ENCODE measurements at regions not wholly inside any gene's neighbourhood (a gene's known extent, or its start where the extent isn't known, plus 50 kb on each side); places are given as distances from the start of the nearest gene placed in this dataset.

GRCh38 chr3:22245811-22246583 is 495.0 kb upstream of the ZNF385D start:
- TF ChIP-seq, protein P1, sequence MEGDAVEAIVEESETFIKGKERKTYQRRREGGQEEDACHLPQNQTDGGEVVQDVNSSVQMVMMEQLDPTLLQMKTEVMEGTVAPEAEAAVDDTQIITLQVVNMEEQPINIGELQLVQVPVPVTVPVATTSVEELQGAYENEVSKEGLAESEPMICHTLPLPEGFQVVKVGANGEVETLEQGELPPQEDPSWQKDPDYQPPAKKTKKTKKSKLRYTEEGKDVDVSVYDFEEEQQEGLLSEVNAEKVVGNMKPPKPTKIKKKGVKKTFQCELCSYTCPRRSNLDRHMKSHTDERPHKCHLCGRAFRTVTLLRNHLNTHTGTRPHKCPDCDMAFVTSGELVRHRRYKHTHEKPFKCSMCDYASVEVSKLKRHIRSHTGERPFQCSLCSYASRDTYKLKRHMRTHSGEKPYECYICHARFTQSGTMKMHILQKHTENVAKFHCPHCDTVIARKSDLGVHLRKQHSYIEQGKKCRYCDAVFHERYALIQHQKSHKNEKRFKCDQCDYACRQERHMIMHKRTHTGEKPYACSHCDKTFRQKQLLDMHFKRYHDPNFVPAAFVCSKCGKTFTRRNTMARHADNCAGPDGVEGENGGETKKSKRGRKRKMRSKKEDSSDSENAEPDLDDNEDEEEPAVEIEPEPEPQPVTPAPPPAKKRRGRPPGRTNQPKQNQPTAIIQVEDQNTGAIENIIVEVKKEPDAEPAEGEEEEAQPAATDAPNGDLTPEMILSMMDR (IDR thresholded peaks at IDR 0.05; ENCODE audit: insufficient read depth, low read length, poor library complexity, severe bottlenecking), result no peak
- no peak overlapping the region for H3K4me3 ChIP-seq (replicated peaks; ENCODE audit: low read depth, low read length)
- no peak for DNase-seq (ENCODE audit: extremely low read depth, insufficient read length)
- H3K27me3 ChIP-seq (replicated peaks; ENCODE audit: control insufficient read depth, insufficient read depth, low read length), result no peaks in the 10 kb centered on the region
- no peaks in the 10 kb centered on the region for H3K36me3 ChIP-seq (ENCODE audit: control insufficient read depth, insufficient read depth, low read length)

DNA sequence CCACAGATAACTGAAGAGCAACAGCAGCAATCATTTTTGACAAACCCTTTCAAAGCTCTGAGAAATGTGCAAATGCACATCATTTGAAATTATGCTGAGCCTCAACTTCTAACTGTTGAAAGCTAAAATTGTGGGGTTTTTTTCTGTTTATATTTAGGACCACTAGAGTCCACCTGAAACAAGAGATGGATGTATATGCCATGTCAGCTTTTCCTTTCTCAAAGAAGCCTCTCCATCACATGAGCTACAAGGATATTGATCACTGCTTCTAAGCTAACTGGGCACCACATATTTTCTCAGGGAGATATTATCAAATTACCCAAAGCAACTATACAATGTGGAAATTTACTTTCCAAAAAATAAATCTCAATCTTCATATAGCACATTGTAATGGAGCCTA is 498.6 kb upstream of the ZNF385D start:
- Histone ChIP-seq H3K27me3 (replicated peaks; ENCODE audit: control insufficient read depth, insufficient read depth, low read length) (no peaks in the 10 kb centered on the region), H3K36me3 (ENCODE audit: control insufficient read depth, insufficient read depth, low read length) (no peaks in the 10 kb centered on the region)
- TF ChIP-seq, protein P1 (IDR thresholded peaks at IDR 0.05; ENCODE audit: insufficient read depth, low read length, poor library complexity, severe bottlenecking), result no peak

GRCh38 chr3:22257252-22257651 is 506.2 kb upstream of the ZNF385D start:
- no peak for DNase-seq (ENCODE audit: extremely low read depth, insufficient read length)
- no peaks in the 10 kb centered on the region for H3K36me3 ChIP-seq (ENCODE audit: control insufficient read depth, insufficient read depth, low read length)
- H3K27me3 ChIP-seq (replicated peaks; ENCODE audit: control insufficient read depth, insufficient read depth, low read length), result no peaks in the 10 kb centered on the region
- no peak overlapping the region for H3K4me3 ChIP-seq (replicated peaks; ENCODE audit: low read depth, low read length)
- TF ChIP-seq, protein P1 (IDR thresholded peaks at IDR 0.05; ENCODE audit: insufficient read depth, low read length, poor library complexity, severe bottlenecking), result no peak

More for the DNA sequence above, 498.6 kb upstream of the ZNF385D start:
- no peak for DNase-seq (ENCODE audit: extremely low read depth, insufficient read length)
- no peak overlapping the region for H3K4me3 ChIP-seq (replicated peaks; ENCODE audit: low read depth, low read length)

GRCh38 chr3:22262386-22262785 is 511.4 kb upstream of the ZNF385D start:
- Histone ChIP-seq H3K27me3 (replicated peaks; ENCODE audit: control insufficient read depth, insufficient read depth, low read length) (no peaks in the 10 kb centered on the region), H3K4me3 (replicated peaks; ENCODE audit: low read depth, low read length) (no peak overlapping the region), H3K36me3 (ENCODE audit: control insufficient read depth, insufficient read depth, low read length) (no peaks in the 10 kb centered on the region)
- no peak for DNase-seq (ENCODE audit: extremely low read depth, insufficient read length)
- TF ChIP-seq, protein P1 (IDR thresholded peaks at IDR 0.05; ENCODE audit: insufficient read depth, low read length, poor library complexity, severe bottlenecking), result no peak

DNA sequence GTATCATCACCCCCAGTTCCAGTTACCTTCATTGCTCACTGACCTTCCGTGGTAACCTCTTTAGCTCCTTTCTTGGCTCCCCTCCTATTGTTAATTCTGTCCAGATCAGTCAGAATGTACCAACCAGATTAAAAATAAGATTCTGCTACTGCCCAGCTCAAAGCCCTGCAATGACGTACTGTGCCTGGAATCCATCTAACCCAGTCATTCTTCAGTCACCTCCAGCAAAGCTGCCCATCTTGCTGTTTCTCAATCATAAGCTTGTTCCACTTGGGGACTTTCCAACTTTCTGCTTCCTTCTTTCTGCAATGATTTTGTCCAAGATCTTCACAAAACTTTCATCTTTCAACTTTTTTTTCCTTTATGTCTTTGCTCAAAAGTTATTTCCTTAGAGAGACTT is 512.0 kb upstream of the ZNF385D start:
- H3K36me3 ChIP-seq (ENCODE audit: control insufficient read depth, insufficient read depth, low read length), result no peaks in the 10 kb centered on the region
- H3K4me3 ChIP-seq (replicated peaks; ENCODE audit: low read depth, low read length), result no peak overlapping the region
- TF ChIP-seq, protein P1 (IDR thresholded peaks at IDR 0.05; ENCODE audit: insufficient read depth, low read length, poor library complexity, severe bottlenecking), result no peak
- no peak for DNase-seq (ENCODE audit: extremely low read depth, insufficient read length)
- no peaks in the 10 kb centered on the region for H3K27me3 ChIP-seq (replicated peaks; ENCODE audit: control insufficient read depth, insufficient read depth, low read length)
